ENCODE measurements at regions not wholly inside any gene's neighbourhood (a gene's known extent, or its start where the extent isn't known, plus 50 kb on each side); places are given as distances from the start of the nearest gene placed in this dataset.

DNA sequence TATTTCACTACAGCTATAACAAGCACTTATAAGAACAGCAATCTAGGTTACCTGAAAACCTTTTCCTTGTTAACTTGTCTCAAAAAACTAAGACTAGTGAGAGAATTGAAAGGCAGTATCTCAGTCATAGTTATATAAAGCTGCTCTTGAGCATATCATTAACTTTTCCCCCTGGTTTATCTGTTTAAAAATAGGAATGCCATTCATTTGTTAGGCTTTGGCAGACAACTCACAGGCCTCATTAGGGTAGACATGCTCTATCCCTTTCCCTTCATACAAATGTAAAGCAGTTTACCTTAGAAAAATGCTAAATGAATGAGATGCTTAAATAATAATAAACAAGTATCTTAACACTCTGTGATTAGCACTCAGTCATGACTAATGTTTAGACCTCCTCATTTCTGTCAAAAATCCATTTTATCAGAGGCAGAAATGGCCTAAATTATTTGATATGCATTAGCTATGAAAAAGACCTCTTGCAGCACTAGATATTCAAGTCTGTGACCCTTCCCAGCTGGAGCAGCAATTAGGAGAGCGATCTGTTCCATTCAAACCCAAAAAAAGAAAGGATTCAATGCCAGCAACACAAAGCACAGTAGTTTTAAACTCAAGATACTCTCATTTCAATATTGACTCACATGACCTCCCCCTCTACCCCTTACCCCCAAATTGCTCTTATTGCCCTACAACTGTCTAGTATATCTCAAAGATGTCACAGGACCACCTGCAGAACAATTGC, 1578.8 kb upstream of the WWC1 start:
- ChIA-PET CTCF (no interaction called here), POLR2A (no interaction called here)
- no peak for TF ChIP-seq MYBL2 (CRISPR knock-in tag; IDR thresholded peaks at IDR 0.05)
- TF ChIP-seq HMGA2 (CRISPR knock-in tag; IDR thresholded peaks at IDR 0.05), result no peak
- no peak for TF ChIP-seq ELF4 (CRISPR knock-in tag; IDR thresholded peaks at IDR 0.05; ENCODE audit: low read depth)
- Mint-ChIP-seq H3K36me3 (peaks cover 4% of the 10 kb centered on the region), H3K27ac (peak overlapping the region; percentile 33), H3K27me3 (ENCODE audit: low read depth) (peaks cover 2% of the 10 kb centered on the region), H3K4me1 (peaks cover 36% of the 10 kb centered on the region), H3K4me3 (no peak overlapping the region), H3K9me3 (peaks cover 9% of the 10 kb centered on the region)
- no peak for DNase-seq (ENCODE audit: low spot score)
- ATAC-seq, result peak; percentile 65

DNA sequence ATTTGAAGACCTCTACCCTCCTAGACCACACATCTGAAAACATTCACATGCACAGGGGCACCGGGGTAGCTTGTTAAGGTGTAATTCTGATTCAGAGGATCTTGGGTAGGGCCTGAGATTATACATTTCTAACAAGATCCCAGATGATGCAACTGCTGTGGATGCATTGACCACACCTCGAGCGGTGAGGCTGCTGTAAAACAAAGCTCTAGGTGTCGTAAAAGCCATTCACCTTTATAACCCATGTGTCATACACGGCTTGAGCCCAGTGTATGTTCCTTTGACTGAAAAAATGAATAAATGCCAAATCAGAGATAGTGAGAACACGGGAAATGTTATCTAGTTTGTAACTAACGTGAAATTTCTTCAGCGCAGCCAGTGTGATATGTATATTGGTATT, 1578.2 kb upstream of the WWC1 start:
- ChIA-PET CTCF (no interaction called here), POLR2A (no interaction called here)
- no peak overlapping the region for H3K27ac Mint-ChIP-seq
- TF ChIP-seq, protein P1, sequence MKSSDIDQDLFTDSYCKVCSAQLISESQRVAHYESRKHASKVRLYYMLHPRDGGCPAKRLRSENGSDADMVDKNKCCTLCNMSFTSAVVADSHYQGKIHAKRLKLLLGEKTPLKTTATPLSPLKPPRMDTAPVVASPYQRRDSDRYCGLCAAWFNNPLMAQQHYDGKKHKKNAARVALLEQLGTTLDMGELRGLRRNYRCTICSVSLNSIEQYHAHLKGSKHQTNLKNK (CRISPR knock-in tag; IDR thresholded peaks at IDR 0.05), result no peak
- TF ChIP-seq NR2C2 (CRISPR knock-in tag; IDR thresholded peaks at IDR 0.05) (no peak), OVOL2 (CRISPR knock-in tag; IDR thresholded peaks at IDR 0.05; ENCODE audit: borderline replicate concordance) (no peak), ZNF232 (CRISPR knock-in tag; IDR thresholded peaks at IDR 0.05) (no peak), CBFB (CRISPR knock-in tag; IDR thresholded peaks at IDR 0.05; ENCODE audit: low read depth) (no peak), ZNF416 (CRISPR knock-in tag; IDR thresholded peaks at IDR 0.05) (no peak), ZNF263 (CRISPR knock-in tag; IDR thresholded peaks at IDR 0.05; ENCODE audit: low read depth) (no peak), AR (CRISPR knock-in tag; IDR thresholded peaks at IDR 0.05) (no peak)
- TF ChIP-seq, protein P2, sequence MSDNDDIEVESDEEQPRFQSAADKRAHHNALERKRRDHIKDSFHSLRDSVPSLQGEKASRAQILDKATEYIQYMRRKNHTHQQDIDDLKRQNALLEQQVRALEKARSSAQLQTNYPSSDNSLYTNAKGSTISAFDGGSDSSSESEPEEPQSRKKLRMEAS (CRISPR knock-in tag; IDR thresholded peaks at IDR 0.05), result peak; percentile 41; the same call in 1 of the 2 replicates
- peaks cover 9% of the 10 kb centered on the region for H3K9me3 Mint-ChIP-seq
- DNase-seq (ENCODE audit: low spot score) (no peak), ATAC-seq (peak; percentile 49)
- H3K4me3 Mint-ChIP-seq, result no peak overlapping the region
- peaks cover 4% of the 10 kb centered on the region for H3K36me3 Mint-ChIP-seq
- peaks cover 36% of the 10 kb centered on the region for H3K4me1 Mint-ChIP-seq
- peaks cover 2% of the 10 kb centered on the region for H3K27me3 Mint-ChIP-seq (ENCODE audit: low read depth)

GRCh38 chr5:166716856-166717492, 1574.5 kb upstream of the WWC1 start:
- CTCF ChIA-PET, result no interaction called here

More at GRCh38 chr5:166716856-166717492, 1574.5 kb upstream of the WWC1 start:
- Mint-ChIP-seq H3K27me3 (ENCODE audit: low read depth) (peaks cover 2% of the 10 kb centered on the region), H3K4me1 (peaks cover 35% of the 10 kb centered on the region), H3K9me3 (peaks cover 12% of the 10 kb centered on the region), H3K4me3 (no peak overlapping the region), H3K27ac (no peak overlapping the region), H3K36me3 (peaks cover 3% of the 10 kb centered on the region)
- ATAC-seq (no peak), DNase-seq (ENCODE audit: low spot score) (no peak)
- TF ChIP-seq ZBTB21 (CRISPR knock-in tag; IDR thresholded peaks at IDR 0.05; ENCODE audit: borderline replicate concordance) (no peak), ZNF425 (CRISPR knock-in tag; conservative IDR thresholded peaks at IDR 0.05) (no peak)
- POLR2A ChIA-PET, result no interaction called here
